NCI-H2081 treated with DMSO at 0.1 percent for 48 hours (cell line): ENCODE measurements at regions not wholly inside any gene's neighbourhood (a gene's known extent, or its start where the extent isn't known, plus 50 kb on each side); places are given as distances from the start of the nearest gene placed in this dataset.

ENCODE experiments used
- DNase-seq: peaks from one replicate; lab custom pipeline; 2025; lab: John Stamatoyannopoulos, UW

- no peak for DNase-seq
These were observed 405.4 kb downstream of the DMAC1 start for GRCh38 chr9:7394002-7394774.

- no peak for DNase-seq
These were observed 407.4 kb downstream of the DMAC1 start for GRCh38 chr9:7392148-7392547.

- no peak for DNase-seq
These were observed 410.8 kb downstream of the DMAC1 start for GRCh38 chr9:7388755-7389154.

- no peak for DNase-seq
These were observed 411.7 kb downstream of the DMAC1 start for GRCh38 chr9:7387840-7388239.

GRCh38 chr9:7382304-7382703, 417.3 kb downstream of the DMAC1 start:
- DNase-seq: no peak

- no peak for DNase-seq
These were observed 422.1 kb downstream of the DMAC1 start for GRCh38 chr9:7377489-7377888.

- DNase-seq: no peak
These were observed 422.7 kb downstream of the DMAC1 start for GRCh38 chr9:7376833-7377232.

GRCh38 chr9:7376213-7376612, 423.4 kb downstream of the DMAC1 start:
- DNase-seq: no peak

GRCh38 chr9:7375013-7375511, 424.5 kb downstream of the DMAC1 start:
- no peak for DNase-seq

GRCh38 chr9:7370988-7371387, 428.6 kb downstream of the DMAC1 start:
- DNase-seq: no peak

GRCh38 chr9:7370381-7370780, 429.2 kb downstream of the DMAC1 start:
- no peak for DNase-seq

GRCh38 chr9:7369384-7369821, 430.2 kb downstream of the DMAC1 start:
- DNase-seq: no peak

- no peak for DNase-seq
These were observed 430.9 kb downstream of the DMAC1 start for GRCh38 chr9:7368410-7369292.

- no peak for DNase-seq
These were observed 431.9 kb downstream of the DMAC1 start for GRCh38 chr9:7367726-7368125.

- no peak for DNase-seq
These were observed 433.5 kb downstream of the DMAC1 start for GRCh38 chr9:7366121-7366520.

- no peak for DNase-seq
These were observed 435.7 kb downstream of the DMAC1 start for GRCh38 chr9:7363777-7364477.

- no peak for DNase-seq
These were observed 439.1 kb downstream of the DMAC1 start for GRCh38 chr9:7360513-7360912.

GRCh38 chr9:7358876-7359275, 440.7 kb downstream of the DMAC1 start:
- DNase-seq: no peak

GRCh38 chr9:7354704-7355103, 444.9 kb downstream of the DMAC1 start:
- no peak for DNase-seq

- no peak for DNase-seq
These were observed 450.9 kb downstream of the DMAC1 start for GRCh38 chr9:7348692-7349091.

- DNase-seq: no peak
These were observed 452.0 kb downstream of the DMAC1 start for GRCh38 chr9:7347556-7347955.

GRCh38 chr9:7346144-7346543, 453.4 kb downstream of the DMAC1 start:
- DNase-seq: no peak
